OCI-LY7 (cell line): ENCODE measurements at regions not wholly inside any gene's neighbourhood (a gene's known extent, or its start where the extent isn't known, plus 50 kb on each side); places are given as distances from the start of the nearest gene placed in this dataset.

Source experiments
- BruUV-seq: library from RNA; stranded (reverse); fragments of 400-500 nt; replicated peaks from 2 replicates; lab custom pipeline; 2021; lab: Mats Ljungman, UMichigan
- CTCF ChIA-PET: fragments of 300-600 bp; sonication (Branson Sonifier 250); formaldehyde crosslinking; loops from one replicate; lab custom pipeline; 2022; ENCODE audit warnings: antibody characterized with exemption; ENCODE audit not compliant: unreplicated experiment; lab: Charles Lee
- POLR2A ChIA-PET: fragments of 300-600 bp; sonication (Branson Sonifier 250); formaldehyde crosslinking; loops from one replicate; lab custom pipeline; 2022; ENCODE audit warnings: antibody characterized with exemption; lab: Charles Lee
- DNase-seq: peaks from one replicate; pipeline ENCODE4 v3.0.0-alpha.2; 2015; ENCODE audit warnings: low spot score
- H2AFZ ChIP-seq: fragments of 200-600 bp; sonication (generic), shearing (Covaris generic); 2 replicates; pipeline ENCODE4 v1.6.1; 2014; ENCODE audit warnings: mild to moderate bottlenecking, antibody characterized with exemption, low read length, moderate library complexity
- H3K27ac ChIP-seq: fragments of 200-600 bp; sonication (generic); 2 replicates; pipeline ENCODE4 v1.5.1; 2014; ENCODE audit warnings: mixed run types, low read depth, mild to moderate bottlenecking, moderate library complexity, low read length, inconsistent platforms; ENCODE audit not compliant: poor library complexity, severe bottlenecking
- H3K36me3 ChIP-seq: fragments of 200-600 bp; sonication (generic); 2 replicates; pipeline ENCODE4 v1.6.1; 2014; ENCODE audit warnings: mild to moderate bottlenecking, antibody characterized with exemption, low read length, moderate library complexity, mixed read lengths; ENCODE audit not compliant: insufficient read depth
- H3K4me1 ChIP-seq: fragments of 200-600 bp; sonication (generic); 2 replicates; pipeline ENCODE4 v1.5.1; 2014; ENCODE audit warnings: mild to moderate bottlenecking, low read length; ENCODE audit not compliant: insufficient read depth, poor library complexity, severe bottlenecking
- H3K4me2 ChIP-seq: fragments of 200-600 bp; sonication (generic); 2 replicates; pipeline ENCODE4 v1.6.1; 2014; ENCODE audit warnings: mild to moderate bottlenecking, low read length
- H3K4me3 ChIP-seq: fragments of 200-600 bp; sonication (generic); 2 replicates; pipeline ENCODE4 v1.5.1; 2014; ENCODE audit warnings: mild to moderate bottlenecking, low read depth, low read length; ENCODE audit not compliant: poor library complexity, severe bottlenecking
- H3K79me2 ChIP-seq: fragments of 200-600 bp; sonication (generic); 2 replicates; pipeline ENCODE4 v1.6.1; 2016; ENCODE audit warnings: low read depth, mild to moderate bottlenecking, low read length, moderate library complexity, mixed read lengths; ENCODE audit not compliant: insufficient read depth
- H3K9me2 ChIP-seq: fragments of 200-600 bp; sonication (generic); 2 replicates; pipeline ENCODE4 v1.6.1; 2016; ENCODE audit warnings: mild to moderate bottlenecking, low read length, mixed read lengths; ENCODE audit not compliant: insufficient read depth
- H3K9me3 ChIP-seq: fragments of 200-600 bp; sonication (generic); 2 replicates; pipeline ENCODE4 v1.6.1; 2014; ENCODE audit warnings: mild to moderate bottlenecking, mixed run types, low read length, mixed read lengths
- H4K20me1 ChIP-seq: fragments of 200-600 bp; sonication (generic); 2 replicates; pipeline ENCODE4 v1.6.1; 2014; ENCODE audit warnings: mild to moderate bottlenecking, antibody characterized with exemption, low read length, moderate library complexity, mixed read lengths; ENCODE audit not compliant: insufficient read depth
- CTCF ChIP-seq: fragments of 200-600 bp; sonication (generic); conservative IDR thresholded peaks from 2 replicates; pipeline ENCODE4 v1.5.1; 2014; ENCODE audit warnings: mild to moderate bottlenecking, antibody characterized with exemption, low read length, moderate library complexity, mixed read lengths
- EZH2phosphoT487 ChIP-seq: fragments of 200-600 bp; sonication (generic); IDR thresholded peaks from 2 replicates; pipeline ENCODE4 v1.6.1; 2018; ENCODE audit warnings: low read depth, borderline replicate concordance, mild to moderate bottlenecking, mixed run types, antibody characterized with exemption, low read length, moderate library complexity, mixed read lengths
- intact Hi-C: fragments of 100-400 bp; cut with micrococcal nuclease; formaldehyde crosslinking; loops from one replicate; pipeline ENCODE4 v1.10.0; 2022; ENCODE audit not compliant: unreplicated experiment

GRCh38 chr9:30243467-30243866 is 2141.0 kb upstream of the ACO1 start:
- ChIA-PET POLR2A (no interaction called here), CTCF (no interaction called here)
- H3K9me2 ChIP-seq = no peaks in the 10 kb centered on the region

GRCh38 chr9:30244877-30245276 is 2139.6 kb upstream of the ACO1 start:
- no peaks in the 10 kb centered on the region for H3K9me2 ChIP-seq
- no TSS peak for BruUV-seq
- H3K79me2 ChIP-seq = no peaks in the 10 kb centered on the region
- H3K4me3 ChIP-seq = no peak overlapping the region
- no peak overlapping the region for H3K27ac ChIP-seq
- intact Hi-C loops = no loop called here
- H3K4me1 ChIP-seq = no peaks in the 10 kb centered on the region
- DNase-seq = no peak
- H3K4me2 ChIP-seq = no peak overlapping the region
- POLR2A ChIA-PET = no interaction called here
- no peak for TF ChIP-seq EZH2phosphoT487
- TF ChIP-seq CTCF = no peak
- no peaks in the 10 kb centered on the region for H4K20me1 ChIP-seq
- H3K36me3 ChIP-seq = no peaks in the 10 kb centered on the region
- CTCF ChIA-PET = no interaction called here
- no peak overlapping the region for H2AFZ ChIP-seq
- H3K9me3 ChIP-seq = no peaks in the 10 kb centered on the region

More at GRCh38 chr9:30243467-30243866, 2141.0 kb upstream of the ACO1 start:
- TF ChIP-seq CTCF = no peak
- TF ChIP-seq EZH2phosphoT487 = no peak
- Histone ChIP-seq H3K36me3 (no peaks in the 10 kb centered on the region), H3K9me3 (no peaks in the 10 kb centered on the region), H3K79me2 (no peaks in the 10 kb centered on the region), H4K20me1 (no peaks in the 10 kb centered on the region), H3K27ac (no peak overlapping the region), H2AFZ (no peak overlapping the region), H3K4me2 (no peak overlapping the region), H3K4me3 (no peak overlapping the region), H3K4me1 (no peaks in the 10 kb centered on the region)
- no peak for DNase-seq
- intact Hi-C loops = no loop called here
- BruUV-seq = no TSS peak

GRCh38 chr9:30250872-30251271 is 2133.6 kb upstream of the ACO1 start:
- no peak overlapping the region for H3K27ac ChIP-seq
- H3K36me3 ChIP-seq = no peaks in the 10 kb centered on the region
- no peak overlapping the region for H3K4me2 ChIP-seq
- no peak overlapping the region for H3K4me3 ChIP-seq
- TF ChIP-seq EZH2phosphoT487 (no peak), CTCF (no peak)
- H3K9me2 ChIP-seq = no peaks in the 10 kb centered on the region
- no peaks in the 10 kb centered on the region for H3K9me3 ChIP-seq
- CTCF ChIA-PET = no interaction called here
- intact Hi-C loops = no loop called here
- BruUV-seq = no TSS peak
- no peak for DNase-seq
- no peak overlapping the region for H2AFZ ChIP-seq
- H3K79me2 ChIP-seq = no peaks in the 10 kb centered on the region
- POLR2A ChIA-PET = no interaction called here
- no peaks in the 10 kb centered on the region for H3K4me1 ChIP-seq
- no peaks in the 10 kb centered on the region for H4K20me1 ChIP-seq
